HPDE6-E6E7 (cell line): ENCODE measurements at regions not wholly inside any gene's neighbourhood (a gene's known extent, or its start where the extent isn't known, plus 50 kb on each side); places are given as distances from the start of the nearest gene placed in this dataset.
"Not testable (repeated sequence)": the region's sequence is repeated elsewhere in the genome, so short reads cannot be mapped to it uniquely, and the experiment has no call there.

Source experiments
- DNase-seq: peaks from one replicate; pipeline ENCODE4 v3.0.0; 2011; ENCODE audit warnings: missing footprints; ENCODE audit errors: extremely low spot score

DNA sequence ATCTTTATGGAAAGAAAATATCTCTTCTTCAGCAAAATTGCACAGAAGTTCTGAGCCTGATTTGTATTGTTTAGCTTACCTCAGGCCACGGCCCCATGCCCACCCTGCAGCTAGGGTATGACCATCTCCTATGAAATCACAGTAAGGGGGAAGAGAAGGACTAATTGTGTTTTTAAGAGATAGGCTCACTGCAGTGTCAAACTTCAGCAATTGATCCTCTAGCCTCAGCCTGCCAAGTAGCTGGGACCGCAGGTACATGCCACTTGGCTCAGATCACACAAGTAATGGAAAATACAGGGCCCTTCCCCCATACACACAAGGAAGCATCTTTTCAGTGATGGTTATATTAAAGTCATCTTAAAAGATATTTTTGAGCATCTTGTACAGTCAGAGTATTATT, 60.0 kb downstream of the DMAC1 start:
- no peak for DNase-seq

DNA sequence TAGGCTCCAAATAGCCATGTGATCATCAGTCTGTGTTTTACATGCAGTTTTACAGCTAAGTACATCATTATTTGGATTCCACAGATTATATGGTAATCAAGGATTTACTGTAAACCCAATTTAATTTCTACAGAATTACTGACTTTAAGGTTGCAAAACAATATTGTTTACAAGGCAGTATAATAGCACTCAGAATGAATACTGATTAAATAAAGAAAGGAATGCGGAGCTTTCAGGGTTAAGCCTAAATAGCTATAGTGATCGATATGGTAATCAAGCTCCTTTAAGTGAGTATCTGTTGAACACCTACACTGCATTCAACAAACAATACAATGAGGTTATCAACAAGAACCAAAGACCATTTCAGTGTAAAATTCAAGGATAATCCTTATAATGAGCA, 64.3 kb downstream of the DMAC1 start:
- DNase-seq: no peak

DNA sequence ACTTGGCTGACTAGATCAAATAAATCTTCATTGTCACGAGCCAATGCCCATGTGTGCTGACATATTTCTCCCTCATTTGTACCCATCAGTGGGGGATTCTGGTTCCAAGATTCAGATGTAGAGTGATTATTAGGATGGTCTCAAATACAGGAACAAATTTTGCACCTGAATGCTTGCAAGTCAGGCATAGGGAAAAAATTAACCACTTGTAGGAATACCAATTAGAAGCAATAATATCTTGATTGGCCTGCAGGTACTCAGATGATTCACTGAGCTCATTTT, 69.5 kb downstream of the DMAC1 start:
- DNase-seq: no peak

DNA sequence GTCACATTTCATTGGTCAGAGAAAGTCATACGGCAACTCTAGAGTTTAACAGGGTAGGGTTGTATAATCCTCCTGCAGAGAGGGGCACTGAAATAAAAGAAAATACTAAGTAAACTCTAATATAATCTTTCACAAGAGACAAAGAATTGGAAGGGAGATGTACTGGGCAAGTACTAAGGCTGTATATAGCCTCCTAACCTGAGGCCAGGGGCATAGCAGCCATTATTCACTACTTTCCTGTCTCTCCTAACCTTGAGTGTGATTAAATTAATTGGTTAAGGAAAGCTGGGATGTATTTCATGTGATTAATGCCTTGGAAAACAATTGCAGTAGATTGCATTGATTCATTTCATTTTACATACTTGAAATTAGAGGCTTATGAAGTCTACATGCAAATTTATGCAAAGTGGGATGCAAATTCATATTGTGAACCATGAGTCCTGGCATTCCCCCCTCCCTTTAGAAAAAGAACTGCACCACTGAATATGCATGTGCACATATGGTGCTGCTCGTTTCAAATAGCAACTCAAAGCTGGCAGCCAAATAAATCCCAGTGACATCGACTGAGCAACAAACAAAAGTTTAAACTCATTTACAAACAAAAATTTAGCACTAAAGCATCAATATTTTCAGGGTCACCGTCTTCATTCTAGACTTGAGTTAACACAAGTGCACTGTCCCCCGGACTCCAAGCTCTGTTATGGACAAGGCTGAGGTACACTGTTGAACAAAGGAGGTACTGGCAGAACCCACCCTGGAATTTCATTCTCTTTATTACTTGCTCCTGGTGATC, 70.0 kb downstream of the DMAC1 start:
- no peak for DNase-seq

DNA sequence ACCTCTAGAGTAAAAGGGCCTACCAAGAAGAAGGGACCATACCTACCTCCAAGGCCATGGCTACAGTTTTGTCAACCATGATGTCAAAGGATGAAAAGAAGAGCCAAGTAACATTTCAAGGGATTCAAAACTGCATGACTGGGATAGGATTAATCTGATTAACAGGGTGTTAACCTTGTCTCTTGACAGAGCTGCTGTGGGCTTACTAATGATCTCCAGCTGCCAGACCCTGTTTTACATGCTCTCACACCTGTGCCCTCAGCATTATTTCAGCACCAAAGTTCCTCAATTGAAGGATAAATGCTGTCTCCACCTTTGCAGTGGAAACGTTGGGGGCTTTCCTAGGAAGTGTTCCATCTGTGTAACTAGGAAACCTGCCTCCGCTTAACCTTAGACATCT, 78.3 kb downstream of the DMAC1 start:
- no peak for DNase-seq

DNA sequence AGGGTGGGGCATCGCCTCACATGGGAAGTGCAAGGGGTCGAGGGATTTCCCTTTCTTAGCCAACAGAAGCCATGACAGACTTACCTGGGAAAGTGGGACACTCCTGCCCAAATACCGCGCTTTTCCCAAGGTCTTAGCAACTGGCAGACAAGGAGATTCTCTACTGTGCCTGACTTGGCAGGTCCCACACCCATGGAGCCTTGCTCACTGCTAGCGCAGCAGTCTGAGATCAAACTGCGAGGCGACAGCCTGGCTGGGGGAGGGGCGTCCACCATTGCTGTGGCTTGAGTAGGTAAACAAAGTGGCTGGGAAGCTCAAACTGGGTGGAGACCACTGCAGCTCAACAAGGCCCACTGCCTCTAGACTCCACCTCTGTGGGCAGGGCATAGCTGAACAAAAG, 86.5 kb downstream of the DMAC1 start:
- DNase-seq: not testable (repeated sequence)

DNA sequence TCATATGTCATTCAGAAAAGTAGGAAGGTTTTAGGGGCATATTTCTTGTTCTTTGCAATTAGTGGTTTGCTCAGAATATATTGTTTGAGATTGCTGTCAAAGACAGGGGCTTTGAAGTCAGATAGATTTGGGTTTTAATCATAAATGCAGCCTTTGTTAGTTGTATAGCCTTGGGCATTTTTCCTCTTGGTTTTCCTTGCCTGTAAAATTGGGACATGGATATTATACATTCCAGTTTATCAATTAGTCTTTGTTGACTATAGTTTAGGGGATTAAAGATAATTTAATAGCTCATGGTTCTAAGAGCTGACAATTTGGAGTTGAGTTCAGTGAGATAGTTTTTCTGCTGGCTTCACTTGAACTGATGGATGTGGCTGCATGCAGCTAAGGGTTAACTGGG, 88.9 kb downstream of the DMAC1 start:
- no peak for DNase-seq

DNA sequence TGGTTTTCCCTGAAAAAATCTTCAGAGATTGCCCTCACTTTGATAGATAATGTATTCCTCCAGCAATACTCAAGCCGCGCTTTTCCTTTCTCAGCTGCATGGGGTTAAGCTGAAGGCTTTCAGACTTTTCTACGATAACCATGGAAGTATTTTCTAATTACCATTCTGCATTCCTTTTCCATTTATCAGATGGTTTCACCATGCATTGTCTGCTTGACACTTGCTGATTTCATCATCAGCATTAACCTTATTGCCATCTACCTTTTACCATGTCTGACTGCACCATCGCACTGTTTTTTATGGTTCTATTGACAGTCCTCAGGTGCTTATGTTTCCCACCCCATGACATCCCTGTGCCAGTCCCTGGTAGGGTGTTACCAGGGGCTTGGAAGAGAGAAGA, 91.6 kb downstream of the DMAC1 start:
- no peak for DNase-seq

DNA sequence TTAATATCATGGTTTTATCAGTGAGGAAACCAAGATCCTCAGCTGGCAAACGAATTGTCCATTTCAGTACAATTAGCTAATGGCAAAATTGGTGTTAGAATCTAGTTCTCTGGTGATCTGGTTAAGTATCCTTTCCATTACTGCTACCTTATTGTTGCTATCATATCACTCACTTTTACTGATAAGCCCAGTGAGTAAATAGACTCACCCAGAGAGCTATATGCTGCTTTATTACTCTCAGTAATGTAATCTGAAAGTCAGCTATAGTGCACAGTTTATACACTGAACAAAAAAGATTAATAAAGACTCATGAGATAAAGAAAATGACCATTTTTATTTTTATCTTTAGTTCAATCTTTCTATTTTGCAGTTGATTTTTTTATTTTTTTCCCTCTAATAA, 95.0 kb downstream of the DMAC1 start:
- no peak for DNase-seq

DNA sequence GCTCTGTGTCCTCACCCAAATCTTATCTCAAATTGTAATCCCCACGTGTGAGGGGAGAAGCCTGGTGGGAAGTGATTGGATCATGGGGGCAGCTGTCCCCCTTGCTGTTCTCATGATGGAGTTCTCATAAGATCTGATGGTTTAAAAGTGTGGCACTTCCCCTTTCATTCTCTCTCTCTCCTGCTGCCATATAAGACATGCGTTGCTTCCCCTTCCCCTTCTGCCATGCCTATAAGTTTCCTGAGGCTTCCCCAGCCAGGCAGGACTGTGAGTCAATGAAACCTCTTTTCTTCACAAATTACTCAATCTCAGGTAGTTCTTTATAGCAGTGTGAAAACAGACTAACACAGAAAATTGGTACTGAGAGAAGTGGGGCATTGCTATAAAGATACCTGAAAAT, 107.7 kb downstream of the DMAC1 start:
- no peak for DNase-seq

DNA sequence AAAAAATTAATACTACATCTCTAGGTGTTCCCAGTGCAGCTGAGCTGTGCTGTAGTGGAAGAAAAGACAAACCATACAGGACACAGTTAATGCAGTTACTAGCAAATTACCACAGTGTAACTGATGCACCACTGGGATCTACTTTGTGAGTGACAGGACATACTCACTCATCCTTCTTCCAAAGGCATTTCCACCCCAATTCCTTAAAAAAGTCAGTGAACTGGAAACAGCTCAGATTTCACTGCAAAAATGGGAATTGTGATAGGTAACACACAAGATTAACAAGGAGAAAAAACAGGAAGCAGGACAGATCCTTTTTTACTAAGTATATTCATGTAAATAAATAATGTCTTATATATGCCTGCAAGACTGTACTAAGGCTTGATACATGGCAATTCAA, 109.6 kb downstream of the DMAC1 start:
- DNase-seq: no peak

DNA sequence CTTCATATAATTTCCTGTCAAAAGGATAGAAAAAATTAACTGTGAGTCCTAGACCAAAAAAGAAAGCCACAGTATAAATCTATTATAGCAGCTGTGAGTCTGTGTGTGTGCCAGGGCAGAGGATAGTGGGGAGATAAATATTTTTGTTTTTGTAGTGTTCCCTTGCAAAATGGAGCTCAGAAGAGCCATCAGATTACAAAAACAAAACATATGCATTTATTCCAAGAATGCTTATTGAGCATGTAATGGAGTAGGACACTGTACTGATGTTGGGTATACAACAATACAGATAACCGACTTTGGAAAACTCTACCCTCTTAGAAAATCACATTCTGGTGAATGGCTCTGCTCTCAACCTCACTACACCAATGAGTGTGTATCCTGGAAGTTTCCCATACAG, 111.0 kb downstream of the DMAC1 start:
- DNase-seq: no peak

DNA sequence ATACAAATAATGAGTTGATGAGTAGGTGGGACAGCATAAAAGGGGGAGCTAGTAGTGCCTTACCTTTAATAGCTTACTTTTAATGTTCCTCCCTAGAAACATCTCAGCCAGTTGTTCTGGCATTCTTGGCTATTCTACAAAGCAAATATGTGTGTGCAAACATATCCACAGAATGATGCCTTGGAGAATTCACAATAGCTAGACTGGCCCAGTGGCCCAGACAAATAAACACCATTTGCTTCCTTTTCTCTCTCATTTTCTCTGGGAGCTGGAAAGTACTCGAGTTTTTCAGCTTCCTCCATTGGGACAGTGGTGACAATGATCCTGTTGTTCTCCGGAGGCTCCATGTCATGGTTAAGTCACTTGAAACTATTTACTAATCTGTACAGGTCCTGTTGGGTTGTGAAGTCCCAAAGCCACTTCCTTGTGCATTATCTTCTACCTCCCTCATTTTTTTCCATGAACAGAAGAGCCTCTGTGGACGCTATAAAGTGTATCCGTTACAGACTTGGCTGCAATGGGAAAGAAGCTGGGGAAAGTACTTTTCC, 122.9 kb downstream of the DMAC1 start:
- DNase-seq: no peak

DNA sequence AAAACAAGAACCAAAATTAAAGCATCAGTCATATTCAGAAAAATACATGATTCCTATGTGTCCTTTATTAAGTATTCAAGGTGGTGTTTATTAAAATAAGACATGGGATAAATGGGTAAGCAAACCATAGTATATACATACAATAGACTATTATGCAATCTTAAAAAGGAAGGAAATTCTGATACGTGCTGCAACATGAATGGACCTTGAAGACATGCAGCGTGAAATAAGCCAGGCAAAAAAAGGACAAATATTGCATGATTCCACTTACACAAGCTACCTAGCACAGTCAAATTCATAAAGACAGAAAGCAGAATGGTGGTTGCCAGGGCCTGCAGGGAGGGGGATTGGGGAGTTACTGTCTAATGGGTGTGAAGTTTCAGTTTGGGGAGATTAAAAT, 127.7 kb downstream of the DMAC1 start:
- DNase-seq: no peak

DNA sequence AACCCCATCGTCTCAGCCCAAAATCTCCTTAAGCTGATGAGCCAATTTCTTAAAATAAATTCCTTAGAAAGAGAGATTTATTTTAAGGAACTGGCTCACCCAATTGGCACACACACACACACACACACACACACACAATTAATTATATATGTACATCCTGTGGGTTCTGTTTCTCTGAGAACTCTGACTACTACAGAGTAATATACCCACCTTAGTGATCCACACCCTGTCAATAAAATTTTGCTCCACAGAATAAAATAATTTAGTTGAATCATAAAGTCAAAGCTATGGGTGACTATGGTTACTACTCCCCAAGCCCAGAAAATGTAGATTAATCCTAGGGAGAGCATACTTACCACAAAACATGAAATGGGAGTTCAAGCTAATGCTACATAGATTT, 131.0 kb downstream of the DMAC1 start:
- no peak for DNase-seq

DNA sequence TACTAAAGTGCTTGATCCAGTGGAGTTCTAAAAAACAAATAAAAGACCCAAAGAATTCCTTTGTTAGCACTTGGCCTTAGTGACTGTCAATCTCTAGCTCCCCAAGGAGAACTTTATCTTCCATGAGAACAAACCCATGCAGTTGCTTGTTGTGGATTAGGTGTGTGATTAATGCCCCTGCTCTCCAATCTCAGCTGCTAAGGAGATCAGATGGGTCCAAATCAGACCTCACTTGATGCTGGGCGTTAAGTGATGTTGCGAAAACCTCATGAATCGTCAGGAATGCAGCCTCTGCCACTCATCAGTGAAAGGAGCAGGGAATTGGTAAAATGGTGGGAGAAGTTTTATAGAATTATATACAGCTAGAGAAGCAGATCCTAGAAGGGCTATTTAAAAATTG, 133.7 kb downstream of the DMAC1 start:
- no peak for DNase-seq

DNA sequence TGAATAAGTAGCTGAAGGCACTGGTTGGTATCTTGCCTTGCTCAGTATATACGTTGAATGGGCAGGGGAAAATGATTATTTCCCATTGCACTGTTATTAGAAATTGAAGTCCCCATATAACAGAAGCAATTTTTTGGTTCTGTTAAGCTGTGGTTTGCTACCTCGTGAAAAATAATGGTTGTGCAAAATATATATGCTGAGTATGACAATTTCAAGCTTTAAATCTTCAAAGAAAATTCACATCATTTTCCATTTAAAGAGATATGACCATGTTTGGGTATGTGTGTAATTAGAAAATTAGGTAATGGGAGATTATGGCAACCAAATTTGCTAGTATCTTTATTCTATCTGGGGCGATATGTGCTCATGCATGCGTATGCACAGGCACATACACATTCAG, 139.8 kb downstream of the DMAC1 start:
- DNase-seq: no peak

DNA sequence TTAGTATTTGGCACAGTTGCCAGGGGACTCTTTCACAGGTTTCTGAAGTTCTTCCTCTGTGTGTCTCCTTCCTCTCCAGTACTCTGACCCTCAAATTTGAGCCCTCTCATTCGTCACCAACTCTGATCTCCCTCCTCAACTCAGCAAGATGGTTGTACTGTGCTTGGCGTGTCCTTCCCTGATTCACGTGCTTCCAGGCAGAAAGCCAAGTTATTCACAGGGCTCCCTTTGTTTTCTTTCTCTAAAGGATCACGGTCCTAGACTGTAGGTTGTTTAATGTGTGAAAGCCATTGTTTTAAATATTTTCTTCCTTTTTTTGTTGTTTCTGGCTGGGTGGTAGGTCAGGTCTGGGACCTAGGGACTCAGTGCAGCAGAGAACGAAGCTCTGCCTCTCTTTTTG, 142.9 kb downstream of the DMAC1 start:
- DNase-seq: no peak

DNA sequence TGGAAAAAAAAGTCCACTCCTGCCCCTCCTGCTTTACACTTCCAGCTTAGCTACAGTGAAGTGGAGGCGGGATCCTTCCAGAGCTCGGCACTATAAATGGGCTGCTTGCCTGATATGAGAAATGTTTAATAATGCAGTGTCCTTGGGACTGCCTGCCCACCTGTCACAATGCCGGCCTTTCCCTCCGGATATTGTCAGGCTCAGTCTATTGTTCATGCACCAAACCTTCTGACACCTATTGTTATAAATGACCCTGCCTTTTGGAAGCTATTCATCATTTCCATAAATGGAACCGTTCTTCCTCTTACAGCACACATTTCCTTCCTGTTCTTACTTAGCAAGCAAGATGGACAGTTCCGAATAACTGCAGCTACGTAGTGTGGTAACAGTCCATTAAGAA, 146.3 kb downstream of the DMAC1 start:
- no peak for DNase-seq

DNA sequence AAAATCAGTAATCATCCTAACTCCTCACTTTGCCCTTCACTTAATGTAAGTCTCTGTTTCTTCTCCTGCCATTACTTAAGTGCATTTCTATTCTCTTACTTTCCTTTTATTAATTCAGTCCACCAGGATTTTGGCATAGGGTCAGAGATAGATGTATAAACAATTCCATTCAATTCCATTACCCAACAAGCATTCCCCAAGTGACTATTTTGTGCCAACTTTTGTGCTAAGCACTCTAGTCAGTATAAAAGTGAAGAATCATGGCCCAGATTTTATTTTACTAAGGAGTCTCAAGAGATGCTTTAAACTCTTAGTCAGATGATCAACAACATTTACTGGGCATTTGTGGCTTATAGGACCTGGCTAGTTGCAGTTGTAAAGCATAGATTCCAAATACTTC, 159.3 kb downstream of the DMAC1 start:
- DNase-seq: no peak

DNA sequence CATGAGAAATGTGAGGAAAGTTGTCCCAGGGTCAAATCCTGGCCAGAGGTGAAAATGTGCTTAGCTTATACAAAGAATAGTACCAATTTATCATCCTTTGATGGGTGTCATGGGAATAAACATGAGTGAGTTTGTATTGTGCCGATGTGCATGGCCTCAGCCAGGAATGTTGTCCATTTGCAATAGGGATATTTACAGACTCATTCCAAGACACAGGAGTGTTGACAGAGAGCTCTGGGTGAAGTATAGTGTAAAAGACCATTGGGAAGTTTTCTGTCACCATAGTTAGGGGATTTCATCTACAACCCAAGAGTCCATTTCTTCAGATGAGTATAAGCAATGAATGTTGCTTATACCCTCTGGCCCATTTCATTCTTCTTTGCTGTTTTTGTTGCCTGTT, 160.1 kb downstream of the DMAC1 start:
- DNase-seq: no peak

DNA sequence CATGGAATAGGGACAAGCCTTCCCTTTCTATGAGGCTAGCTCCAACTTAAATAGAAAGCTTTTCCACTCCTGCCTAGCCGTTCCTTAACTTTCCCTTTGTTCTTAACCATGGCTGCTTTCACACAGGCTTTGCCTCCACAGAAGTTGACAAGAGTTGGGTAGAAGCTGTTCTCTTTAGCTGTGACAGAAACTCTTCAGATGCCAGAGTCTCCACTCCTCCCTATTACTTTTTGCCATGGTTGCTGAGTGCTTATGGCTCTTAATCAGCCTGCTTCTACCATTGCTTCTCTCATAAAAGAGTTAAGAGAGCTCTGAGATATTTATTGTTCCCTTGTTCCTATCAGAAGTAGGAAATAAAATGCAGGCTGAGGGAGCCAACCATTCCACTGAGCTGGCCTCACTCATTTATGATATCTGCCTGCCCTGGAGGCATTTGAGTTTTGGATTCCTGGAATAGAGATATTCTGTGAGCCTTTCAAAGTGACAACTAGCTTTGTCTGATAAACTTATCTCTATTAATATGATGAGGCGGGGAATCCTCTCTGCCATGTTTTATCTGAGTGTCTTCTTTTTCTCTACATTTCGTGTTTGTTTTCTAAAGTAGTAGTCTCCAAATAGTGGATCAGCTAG, 162.6 kb downstream of the DMAC1 start:
- no peak for DNase-seq

DNA sequence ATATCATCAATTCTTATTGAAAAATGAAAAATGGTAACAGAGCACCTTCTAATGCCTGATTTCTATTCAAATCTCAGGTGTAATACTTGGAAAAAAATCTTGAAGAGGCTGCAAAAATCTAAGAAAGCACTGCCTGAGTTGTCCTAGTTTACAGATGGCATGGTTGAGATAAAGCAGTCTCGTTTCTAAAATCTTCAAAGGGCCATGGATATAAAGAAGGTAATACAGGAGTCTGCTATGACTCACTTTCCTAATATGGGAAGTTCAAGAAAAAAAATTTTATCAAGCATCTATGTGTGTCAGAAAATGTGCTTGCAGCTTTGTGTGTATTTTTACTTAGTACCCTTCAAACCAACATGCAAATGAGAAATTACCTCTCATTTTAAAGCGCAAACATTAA, 163.3 kb downstream of the DMAC1 start:
- no peak for DNase-seq

DNA sequence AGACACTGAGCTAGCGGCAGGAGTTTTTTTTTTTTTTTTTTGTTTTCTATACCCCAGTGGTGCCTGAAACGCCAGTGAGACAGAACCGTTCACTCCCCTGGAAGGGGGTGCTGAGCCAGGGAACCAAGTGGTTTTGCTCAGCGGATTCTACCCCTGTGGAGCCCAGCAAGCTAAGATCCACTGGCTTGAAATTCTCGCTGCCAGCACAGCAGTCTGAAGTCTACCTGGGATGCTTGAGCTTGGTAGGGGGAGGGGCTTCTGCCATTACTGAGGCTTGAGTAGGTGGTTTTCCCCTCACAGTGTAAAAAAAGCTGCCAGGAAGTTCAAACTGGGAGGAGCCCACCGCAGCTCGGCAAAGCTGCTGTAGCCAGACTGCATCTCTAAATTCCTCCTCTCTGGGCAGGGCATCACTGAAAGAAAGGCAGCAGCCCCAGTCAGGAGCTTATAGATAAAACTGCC, 173.0 kb downstream of the DMAC1 start:
- DNase-seq: not testable (repeated sequence)
